Brain microvascular endothelial cell (primary cell): ENCODE measurements at regions not wholly inside any gene's neighbourhood (a gene's known extent, or its start where the extent isn't known, plus 50 kb on each side); places are given as distances from the start of the nearest gene placed in this dataset.

ENCODE experiments used
- DNase-seq: peaks from one replicate; pipeline ENCODE4 v3.0.0-alpha.2; 2020
- H3K27ac ChIP-seq: fragments of 250-450 bp; sonication (Bioruptor Pico); 2 replicates; pipeline ENCODE4 v1.5.1; 2020; ENCODE audit warnings: mild to moderate bottlenecking, moderate library complexity
- H3K27me3 ChIP-seq: fragments of 250-450 bp; sonication (Bioruptor Pico); replicated peaks from 2 replicates; pipeline ENCODE4 v1.5.1; 2020; ENCODE audit warnings: mild to moderate bottlenecking
- H3K36me3 ChIP-seq: fragments of 250-450 bp; sonication (Bioruptor Pico); replicated peaks from 2 replicates; pipeline ENCODE4 v1.5.1; 2020; ENCODE audit warnings: mild to moderate bottlenecking
- H3K4me3 ChIP-seq: 2 replicates; pipeline ENCODE4 v1.5.1; 2011; ENCODE audit warnings: low read depth, mild to moderate bottlenecking, control low read depth, low read length, moderate library complexity
- CTCF ChIP-seq: IDR thresholded peaks from 2 replicates; pipeline ENCODE4 v1.5.1; 2011; ENCODE audit warnings: low read depth, mild to moderate bottlenecking, moderate library complexity, low read length, control low read depth, inconsistent platforms; ENCODE audit errors: missing control alignments
- in situ Hi-C: cut with HindIII; loops from 2 replicates; pipeline ENCODE4 v1.10.0; 2017; ENCODE audit warnings: low sequenced_read_pairs, low pct_ligation_motif_present

- H3K4me3 ChIP-seq = no peak overlapping the region
- TF ChIP-seq CTCF = no peak
- H3K27me3 ChIP-seq = no peaks in the 10 kb centered on the region
- no peaks in the 10 kb centered on the region for H3K36me3 ChIP-seq
- in situ Hi-C loops = no loop called here
- H3K27ac ChIP-seq = no peak overlapping the region
- DNase-seq = no peak
Observed at GRCh38 chr12:23004473-23005020, 379.6 kb downstream of the ETNK1 start.

- no peaks in the 10 kb centered on the region for H3K36me3 ChIP-seq
- H3K27me3 ChIP-seq = no peaks in the 10 kb centered on the region
- H3K27ac ChIP-seq = no peak overlapping the region
- in situ Hi-C loops = no loop called here
- DNase-seq = no peak
- no peak for TF ChIP-seq CTCF
- no peak overlapping the region for H3K4me3 ChIP-seq
Observed at GRCh38 chr12:23005387-23005786, 380.4 kb downstream of the ETNK1 start.

GRCh38 chr12:23006413-23006812 is 381.4 kb downstream of the ETNK1 start:
- in situ Hi-C loops = no loop called here
- no peak overlapping the region for H3K4me3 ChIP-seq
- H3K27ac ChIP-seq = no peak overlapping the region
- TF ChIP-seq CTCF = no peak
- H3K36me3 ChIP-seq = no peaks in the 10 kb centered on the region
- DNase-seq = no peak
- no peaks in the 10 kb centered on the region for H3K27me3 ChIP-seq

GRCh38 chr12:23008623-23009022 is 383.7 kb downstream of the ETNK1 start:
- TF ChIP-seq CTCF = no peak
- Histone ChIP-seq H3K36me3 (no peaks in the 10 kb centered on the region), H3K27ac (no peak overlapping the region), H3K4me3 (no peak overlapping the region), H3K27me3 (no peaks in the 10 kb centered on the region)
- DNase-seq = no peak
- in situ Hi-C loops = no loop called here

- no peak for DNase-seq
- Histone ChIP-seq H3K4me3 (no peak overlapping the region), H3K27ac (no peak overlapping the region), H3K27me3 (no peaks in the 10 kb centered on the region), H3K36me3 (no peaks in the 10 kb centered on the region)
- TF ChIP-seq CTCF = no peak
- in situ Hi-C loops = no loop called here
Observed at GRCh38 chr12:23014749-23015148, 389.8 kb downstream of the ETNK1 start.

GRCh38 chr12:23025372-23026016 is 400.5 kb downstream of the ETNK1 start:
- TF ChIP-seq CTCF = no peak
- DNase-seq = no peak
- Histone ChIP-seq H3K4me3 (no peak overlapping the region), H3K36me3 (no peaks in the 10 kb centered on the region), H3K27ac (no peak overlapping the region), H3K27me3 (no peaks in the 10 kb centered on the region)
- in situ Hi-C loops = no loop called here
